GM18907 (cell line): ENCODE measurements at regions not wholly inside any gene's neighbourhood (a gene's known extent, or its start where the extent isn't known, plus 50 kb on each side); places are given as distances from the start of the nearest gene placed in this dataset.
"Not testable (repeated sequence)": the region's sequence is repeated elsewhere in the genome, so short reads cannot be mapped to it uniquely, and the experiment has no call there.

Experiments used
- ATAC-seq: cut with Tn5 transposase; IDR thresholded peaks from one replicate; pipeline ENCODE4 v1.9.1; 2021; ENCODE audit warnings: mild to moderate bottlenecking, moderate library complexity; ENCODE audit not compliant: unreplicated experiment

- ATAC-seq = no peak
Measured at GRCh38 chr21:27570306-27570868, 603.5 kb upstream of the ADAMTS5 start.

- no peak for ATAC-seq
Measured at GRCh38 chr21:27569831-27570230, 602.9 kb upstream of the ADAMTS5 start.

- no peak for ATAC-seq
Measured at GRCh38 chr21:27569091-27569490, 602.2 kb upstream of the ADAMTS5 start.

- ATAC-seq = no peak
Measured at GRCh38 chr21:27567381-27567780, 600.5 kb upstream of the ADAMTS5 start.

GRCh38 chr21:27566521-27566920 lies 599.6 kb upstream of the ADAMTS5 start:
- ATAC-seq = no peak

GRCh38 chr21:27565364-27565763 lies 598.5 kb upstream of the ADAMTS5 start:
- ATAC-seq = no peak

- no peak for ATAC-seq
Measured at GRCh38 chr21:27564684-27565301, 597.9 kb upstream of the ADAMTS5 start.

- ATAC-seq = no peak
Measured at GRCh38 chr21:27562303-27562702, 595.4 kb upstream of the ADAMTS5 start.

GRCh38 chr21:27561116-27561515 lies 594.2 kb upstream of the ADAMTS5 start:
- no peak for ATAC-seq

- no peak for ATAC-seq
Measured at GRCh38 chr21:27557356-27557755, 590.5 kb upstream of the ADAMTS5 start.

GRCh38 chr21:27555996-27556395 lies 589.1 kb upstream of the ADAMTS5 start:
- no peak for ATAC-seq

GRCh38 chr21:27550287-27550686 lies 583.4 kb upstream of the ADAMTS5 start:
- no peak for ATAC-seq

- no peak for ATAC-seq
Measured at GRCh38 chr21:27548486-27548885, 581.6 kb upstream of the ADAMTS5 start.

GRCh38 chr21:27545754-27546349 lies 579.0 kb upstream of the ADAMTS5 start:
- no peak for ATAC-seq

- ATAC-seq = not testable (repeated sequence)
Measured at GRCh38 chr21:27542126-27542525, 575.2 kb upstream of the ADAMTS5 start.

- ATAC-seq = no peak
Measured at GRCh38 chr21:27536319-27536718, 569.4 kb upstream of the ADAMTS5 start.

GRCh38 chr21:27535188-27535587 lies 568.3 kb upstream of the ADAMTS5 start:
- ATAC-seq = no peak

- no peak for ATAC-seq
Measured at GRCh38 chr21:27534206-27534605, 567.3 kb upstream of the ADAMTS5 start.

GRCh38 chr21:27532076-27532475 lies 565.2 kb upstream of the ADAMTS5 start:
- ATAC-seq = no peak

- no peak for ATAC-seq
Measured at GRCh38 chr21:27528697-27529096, 561.8 kb upstream of the ADAMTS5 start.

- ATAC-seq = no peak
Measured at GRCh38 chr21:27526451-27526850, 559.6 kb upstream of the ADAMTS5 start.

GRCh38 chr21:27525780-27526179 lies 558.9 kb upstream of the ADAMTS5 start:
- ATAC-seq = no peak

GRCh38 chr21:27519361-27519760 lies 552.5 kb upstream of the ADAMTS5 start:
- no peak for ATAC-seq
